HCT116 (cell line): ENCODE measurements at regions not wholly inside any gene's neighbourhood (a gene's known extent, or its start where the extent isn't known, plus 50 kb on each side); places are given as distances from the start of the nearest gene placed in this dataset.

Experiments used
- ATAC-seq: fragments of 200-7000 bp; cut with Tn5 transposase; 2 replicates; pipeline ENCODE4 v1.9.1; 2020; ENCODE audit warnings: mild to moderate bottlenecking, moderate library complexity
- BruUV-seq: library from RNA; stranded (reverse); fragments of 400-500 nt; replicated peaks from 2 replicates; lab custom pipeline; 2021; lab: Mats Ljungman, UMichigan
- CTCF ChIA-PET: fragments of 300-600 bp; sonication (Branson Sonifier 250); formaldehyde crosslinking; loops from one replicate; lab custom pipeline; 2021; ENCODE audit warnings: antibody characterized with exemption; lab: Charles Lee
- POLR2A ChIA-PET: fragments of 300-600, 350-600 bp; sonication (Branson Sonifier 250); formaldehyde crosslinking; loops from one replicate; lab custom pipeline; 2021; ENCODE audit warnings: antibody characterized with exemption; lab: Charles Lee
- RAD21 ChIA-PET, 2 experiments: fragments of 300-600 bp; sonication (Branson Sonifier 250); formaldehyde crosslinking; loops; one replicate each; lab custom pipeline; 2023; ENCODE audit warnings: low total read pairs in 2 of 2; ENCODE audit not compliant: uncharacterized antibody in 2 of 2, unreplicated experiment in 2 of 2, low non-redundant PET in 1 of 2; lab: Charles Lee
- DNase-seq: peaks from one replicate; pipeline ENCODE4 v3.0.0-alpha.2; 2010; ENCODE audit warnings: low read depth, low spot score
- H2AFZ ChIP-seq: fragments of 200-600 bp; shearing (Covaris generic), sonication (generic); 2 replicates; pipeline ENCODE4 v1.6.1; 2017; ENCODE audit warnings: low read depth, mixed run types, mixed read lengths, antibody characterized with exemption, low read length; ENCODE audit not compliant: poor library complexity, severe bottlenecking
- H3K27ac ChIP-seq: 2 replicates; pipeline ENCODE4 v1.5.1; 2012; ENCODE audit warnings: low read depth, low read length
- H3K27me3 ChIP-seq: fragments of 200-600 bp; sonication (generic); 2 replicates; pipeline ENCODE4 v1.6.1; 2016; ENCODE audit warnings: mixed run types, low read length, mixed read lengths; ENCODE audit not compliant: insufficient read depth
- H3K36me3 ChIP-seq, 2 experiments: fragments of 200-500 bp in 1 of 2; fragments of 200-600 bp in 1 of 2; sonication (Bioruptor generic) in 1 of 2; sonication (generic) in 1 of 2; 2 replicates each; pipeline versions ENCODE4 v1.5.1 to v1.6.1; 2014 to 2016; ENCODE audit warnings: low read length in 2 of 2, inconsistent platforms in 1 of 2, mixed read lengths in 1 of 2, mixed run types in 1 of 2; ENCODE audit not compliant: insufficient read depth in 2 of 2, control insufficient read depth in 1 of 2
- H3K4me1 ChIP-seq, 2 experiments: fragments of 200-600 bp in 1 of 2; sonication (generic) in 1 of 2; 2 replicates each; pipeline versions ENCODE4 v1.5.1 to v1.6.1; 2012 to 2017; ENCODE audit warnings: low read length in 2 of 2, inconsistent platforms in 1 of 2, mild to moderate bottlenecking in 1 of 2, mixed read lengths in 1 of 2, mixed run types in 1 of 2, moderate library complexity in 1 of 2; ENCODE audit not compliant: insufficient read depth in 2 of 2, control insufficient read depth in 1 of 2
- H3K4me2 ChIP-seq: fragments of 200-600 bp; sonication (generic); 2 replicates; pipeline ENCODE4 v1.6.1; 2017; ENCODE audit warnings: mixed run types, low read length, mixed read lengths
- H3K4me3 ChIP-seq, 2 experiments: fragments of 200-600 bp in 1 of 2; sonication (generic) in 1 of 2; replicated peaks in 1 of 2; 2 replicates each; pipeline ENCODE4 v1.5.1; 2011 to 2016; ENCODE audit warnings: low read length in 2 of 2, control low read depth in 1 of 2, low read depth in 1 of 2, mild to moderate bottlenecking in 1 of 2, mixed read lengths in 1 of 2, mixed run types in 1 of 2
- H3K79me2 ChIP-seq: fragments of 200-600 bp; sonication (generic); 2 replicates; pipeline ENCODE4 v1.6.1; 2017; ENCODE audit warnings: mild to moderate bottlenecking, mixed run types, low read length, moderate library complexity, mixed read lengths; ENCODE audit not compliant: insufficient read depth
- H3K9ac ChIP-seq: fragments of 200-600 bp; sonication (generic); 2 replicates; pipeline ENCODE4 v1.6.1; 2016; ENCODE audit warnings: low read length, mixed read lengths
- H3K9me2 ChIP-seq: fragments of 200-600 bp; sonication (generic), shearing (Covaris generic); 2 replicates; pipeline ENCODE4 v1.6.1; 2017; ENCODE audit warnings: mixed run types, mild to moderate bottlenecking, moderate library complexity; ENCODE audit not compliant: insufficient read depth
- H3K9me3 ChIP-seq, 2 experiments: fragments of 200-500 bp in 1 of 2; fragments of 200-600 bp in 1 of 2; sonication (Bioruptor generic) in 1 of 2; sonication (generic) in 1 of 2; 2 replicates each; pipeline ENCODE4 v1.6.1; 2014 to 2017; ENCODE audit warnings: low read length in 2 of 2, mixed read lengths in 2 of 2, inconsistent platforms in 1 of 2, low read depth in 1 of 2, mild to moderate bottlenecking in 1 of 2, mixed run types in 1 of 2, moderate library complexity in 1 of 2; ENCODE audit not compliant: control insufficient read depth in 1 of 2, insufficient read depth in 1 of 2
- H4K20me1 ChIP-seq: fragments of 200-600 bp; sonication (generic), shearing (Covaris generic); 2 replicates; pipeline ENCODE4 v1.6.1; 2017; ENCODE audit warnings: mixed run types, mild to moderate bottlenecking, moderate library complexity; ENCODE audit not compliant: insufficient read depth
- CEBPB ChIP-seq: IDR thresholded peaks from 2 replicates; pipeline ENCODE4 v1.6.1; 2012; ENCODE audit warnings: low read depth
- CTCF ChIP-seq, 3 experiments: fragments of 200-600 bp in 1 of 3; sonication (generic) in 1 of 3; IDR thresholded peaks in 2 of 3; conservative IDR thresholded peaks in 1 of 3; 2 replicates each; pipeline ENCODE4 v1.5.1; 2012 to 2017; ENCODE audit warnings: low read depth in 2 of 3, low read length in 2 of 3, antibody characterized with exemption in 1 of 3, borderline replicate concordance in 1 of 3, control low read depth in 1 of 3, mild to moderate bottlenecking in 1 of 3, mixed read lengths in 1 of 3, mixed run types in 1 of 3, moderate library complexity in 1 of 3; ENCODE audit not compliant: insufficient read depth in 1 of 3
- EZH2phosphoT487 ChIP-seq: fragments of 200-600 bp; IDR thresholded peaks from 2 replicates; pipeline ENCODE4 v1.6.1; 2018; ENCODE audit warnings: antibody characterized with exemption, borderline replicate concordance
- FOSL1 ChIP-seq: IDR thresholded peaks from 2 replicates; pipeline ENCODE4 v1.6.1; 2012; ENCODE audit warnings: low read depth
- JUND ChIP-seq: IDR thresholded peaks from 2 replicates; pipeline ENCODE4 v1.6.1; 2012
- POLR2A ChIP-seq: IDR thresholded peaks from 2 replicates; pipeline ENCODE4 v1.7.0; 2011; ENCODE audit warnings: borderline replicate concordance; ENCODE audit not compliant: insufficient read depth, insufficient read length; ENCODE audit errors: extremely low read depth
- SP1 ChIP-seq: IDR thresholded peaks from 2 replicates; pipeline ENCODE4 v1.6.1; 2012; ENCODE audit warnings: low read depth
- TCF7L2 ChIP-seq: IDR thresholded peaks from 2 replicates; pipeline ENCODE4 v1.7.0; 2011; ENCODE audit warnings: borderline replicate concordance, inconsistent platforms; ENCODE audit not compliant: insufficient read depth, insufficient read length; ENCODE audit errors: extremely low read depth
- ZFX ChIP-seq: fragments of 450-650 bp; IDR thresholded peaks from 2 replicates; pipeline ENCODE4 v1.6.1; 2017
- ZNF274 ChIP-seq: fragments of 200-500 bp; sonication (Bioruptor generic); IDR thresholded peaks from 2 replicates; pipeline ENCODE4 v1.6.1; 2014; ENCODE audit warnings: mild to moderate bottlenecking, low read depth, low read length, inconsistent platforms
- intact Hi-C: fragments of 100-400 bp; cut with micrococcal nuclease; formaldehyde crosslinking; loops from 2 replicates; pipeline ENCODE4 v1.10.0; 2022
- TF ChIP-seq, protein P1 (sequence below): IDR thresholded peaks from 2 replicates; pipeline ENCODE4 v1.6.1; 2012; ENCODE audit warnings: low read depth

DNA sequence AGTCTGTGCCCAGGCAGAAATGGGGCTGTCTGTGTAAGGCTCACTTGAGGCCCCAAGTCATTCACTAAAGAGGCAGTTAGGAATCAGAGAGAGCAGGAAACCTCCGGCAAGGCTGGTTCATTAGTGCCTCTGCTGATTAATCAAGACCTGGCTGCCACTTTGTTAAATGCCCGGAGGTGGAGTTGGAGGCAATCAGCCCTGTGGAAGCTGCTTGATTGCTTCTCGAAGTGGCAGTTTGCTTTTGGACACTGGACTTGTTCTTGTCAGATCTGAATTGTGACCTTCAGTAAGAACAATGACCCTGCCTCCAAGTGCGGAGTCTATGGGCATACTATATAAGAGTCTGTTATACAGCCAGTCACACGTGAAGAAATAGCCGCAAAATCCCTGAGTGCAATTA is 183.9 kb upstream of the LINC00305 start:
- no peak overlapping the region for H3K27ac ChIP-seq
- no peaks in the 10 kb centered on the region for H3K4me1 ChIP-seq
- H3K27me3 ChIP-seq, result no peaks in the 10 kb centered on the region
- CTCF ChIA-PET, result no interaction called here
- intact Hi-C loops, result no loop called here
- H3K4me3 ChIP-seq, result no peak overlapping the region
- POLR2A ChIA-PET, result no interaction called here
- TF ChIP-seq, protein P1, sequence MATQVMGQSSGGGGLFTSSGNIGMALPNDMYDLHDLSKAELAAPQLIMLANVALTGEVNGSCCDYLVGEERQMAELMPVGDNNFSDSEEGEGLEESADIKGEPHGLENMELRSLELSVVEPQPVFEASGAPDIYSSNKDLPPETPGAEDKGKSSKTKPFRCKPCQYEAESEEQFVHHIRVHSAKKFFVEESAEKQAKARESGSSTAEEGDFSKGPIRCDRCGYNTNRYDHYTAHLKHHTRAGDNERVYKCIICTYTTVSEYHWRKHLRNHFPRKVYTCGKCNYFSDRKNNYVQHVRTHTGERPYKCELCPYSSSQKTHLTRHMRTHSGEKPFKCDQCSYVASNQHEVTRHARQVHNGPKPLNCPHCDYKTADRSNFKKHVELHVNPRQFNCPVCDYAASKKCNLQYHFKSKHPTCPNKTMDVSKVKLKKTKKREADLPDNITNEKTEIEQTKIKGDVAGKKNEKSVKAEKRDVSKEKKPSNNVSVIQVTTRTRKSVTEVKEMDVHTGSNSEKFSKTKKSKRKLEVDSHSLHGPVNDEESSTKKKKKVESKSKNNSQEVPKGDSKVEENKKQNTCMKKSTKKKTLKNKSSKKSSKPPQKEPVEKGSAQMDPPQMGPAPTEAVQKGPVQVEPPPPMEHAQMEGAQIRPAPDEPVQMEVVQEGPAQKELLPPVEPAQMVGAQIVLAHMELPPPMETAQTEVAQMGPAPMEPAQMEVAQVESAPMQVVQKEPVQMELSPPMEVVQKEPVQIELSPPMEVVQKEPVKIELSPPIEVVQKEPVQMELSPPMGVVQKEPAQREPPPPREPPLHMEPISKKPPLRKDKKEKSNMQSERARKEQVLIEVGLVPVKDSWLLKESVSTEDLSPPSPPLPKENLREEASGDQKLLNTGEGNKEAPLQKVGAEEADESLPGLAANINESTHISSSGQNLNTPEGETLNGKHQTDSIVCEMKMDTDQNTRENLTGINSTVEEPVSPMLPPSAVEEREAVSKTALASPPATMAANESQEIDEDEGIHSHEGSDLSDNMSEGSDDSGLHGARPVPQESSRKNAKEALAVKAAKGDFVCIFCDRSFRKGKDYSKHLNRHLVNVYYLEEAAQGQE, result no peak
- TF ChIP-seq ZNF274 (no peak), JUND (no peak), ZFX (no peak), FOSL1 (no peak), POLR2A (no peak), CTCF (IDR thresholded peaks at IDR 0.05 in 2 of 3, conservative IDR thresholded peaks at IDR 0.05 in 1 of 3; ENCODE audit: borderline replicate concordance in 1 of 3, insufficient read depth in 1 of 3, low read depth in 2 of 3, low read length in 2 of 3) (no peak), SP1 (no peak), TCF7L2 (no peak), EZH2phosphoT487 (no peak), CEBPB (no peak)
- TF ChIP-seq, all 23 proteins: peak for 0
- H3K4me2 ChIP-seq, result no peak overlapping the region
- no peaks in the 10 kb centered on the region for H4K20me1 ChIP-seq
- H2AFZ ChIP-seq, result no peak overlapping the region
- no peaks in the 10 kb centered on the region for H3K36me3 ChIP-seq
- peaks cover 0 to 21% of the 10 kb centered on the region in 2 experiments; a peak in 2 of 4 replicates for H3K9me3 ChIP-seq
- no peaks in the 10 kb centered on the region for H3K9me2 ChIP-seq
- no peaks in the 10 kb centered on the region for H3K79me2 ChIP-seq
- ATAC-seq (no peak), DNase-seq (no peak)
- RAD21 ChIA-PET, result no interaction called here
- BruUV-seq, result no TSS peak
- H3K9ac ChIP-seq, result no peak overlapping the region
